ENCODE measurements at regions not wholly inside any gene's neighbourhood (a gene's known extent, or its start where the extent isn't known, plus 50 kb on each side); places are given as distances from the start of the nearest gene placed in this dataset.

- Mint-ChIP-seq H3K4me1 (ENCODE audit: low read depth, unreplicated experiment) (peaks cover 6% of the 10 kb centered on the region), H3K36me3 (ENCODE audit: unreplicated experiment) (no peaks in the 10 kb centered on the region), H3K27ac (ENCODE audit: unreplicated experiment) (no peak overlapping the region), H3K4me3 (ENCODE audit: unreplicated experiment) (no peak overlapping the region), H3K9me3 (ENCODE audit: unreplicated experiment) (no peaks in the 10 kb centered on the region), H3K27me3 (ENCODE audit: unreplicated experiment) (peaks cover 2% of the 10 kb centered on the region)
- no peak for TF ChIP-seq CTCF (IDR thresholded peaks at IDR 0.05; ENCODE audit: partially characterized antibody, unreplicated experiment)
- no peak for DNase-seq
Observed at GRCh38 chr17:62876673-62877405, 68.7 kb upstream of the MARCHF10 start.

GRCh38 chr17:62876063-62876462 is 67.9 kb upstream of the MARCHF10 start:
- TF ChIP-seq CTCF (IDR thresholded peaks at IDR 0.05; ENCODE audit: partially characterized antibody, unreplicated experiment) = no peak
- no peaks in the 10 kb centered on the region for H3K36me3 Mint-ChIP-seq (ENCODE audit: unreplicated experiment)
- no peaks in the 10 kb centered on the region for H3K9me3 Mint-ChIP-seq (ENCODE audit: unreplicated experiment)
- DNase-seq = no peak
- peaks cover 2% of the 10 kb centered on the region for H3K27me3 Mint-ChIP-seq (ENCODE audit: unreplicated experiment)
- H3K27ac Mint-ChIP-seq (ENCODE audit: unreplicated experiment) = no peak overlapping the region
- H3K4me1 Mint-ChIP-seq (ENCODE audit: low read depth, unreplicated experiment) = peaks cover 9% of the 10 kb centered on the region
- no peak overlapping the region for H3K4me3 Mint-ChIP-seq (ENCODE audit: unreplicated experiment)

- H3K27me3 Mint-ChIP-seq (ENCODE audit: unreplicated experiment) = peaks cover 5% of the 10 kb centered on the region
- peaks cover 15% of the 10 kb centered on the region for H3K4me1 Mint-ChIP-seq (ENCODE audit: low read depth, unreplicated experiment)
- no peaks in the 10 kb centered on the region for H3K36me3 Mint-ChIP-seq (ENCODE audit: unreplicated experiment)
- H3K27ac Mint-ChIP-seq (ENCODE audit: unreplicated experiment) = no peak overlapping the region
- no peak overlapping the region for H3K4me3 Mint-ChIP-seq (ENCODE audit: unreplicated experiment)
- H3K9me3 Mint-ChIP-seq (ENCODE audit: unreplicated experiment) = peaks cover 3% of the 10 kb centered on the region
- no peak for TF ChIP-seq CTCF (IDR thresholded peaks at IDR 0.05; ENCODE audit: partially characterized antibody, unreplicated experiment)
- DNase-seq = no peak
Observed at GRCh38 chr17:62875296-62875695, 67.2 kb upstream of the MARCHF10 start.

- peaks cover 5% of the 10 kb centered on the region for H3K9me3 Mint-ChIP-seq (ENCODE audit: unreplicated experiment)
- H3K36me3 Mint-ChIP-seq (ENCODE audit: unreplicated experiment) = no peaks in the 10 kb centered on the region
- DNase-seq = no peak
- peaks cover 5% of the 10 kb centered on the region for H3K27me3 Mint-ChIP-seq (ENCODE audit: unreplicated experiment)
- H3K4me1 Mint-ChIP-seq (ENCODE audit: low read depth, unreplicated experiment) = peaks cover 35% of the 10 kb centered on the region
- no peak for TF ChIP-seq CTCF (IDR thresholded peaks at IDR 0.05; ENCODE audit: partially characterized antibody, unreplicated experiment)
- no peak overlapping the region for H3K27ac Mint-ChIP-seq (ENCODE audit: unreplicated experiment)
- no peak overlapping the region for H3K4me3 Mint-ChIP-seq (ENCODE audit: unreplicated experiment)
Observed at GRCh38 chr17:62871291-62871690, 63.2 kb upstream of the MARCHF10 start.

GRCh38 chr17:62870552-62870971 is 62.4 kb upstream of the MARCHF10 start:
- Mint-ChIP-seq H3K9me3 (ENCODE audit: unreplicated experiment) (peaks cover 5% of the 10 kb centered on the region), H3K27ac (ENCODE audit: unreplicated experiment) (peak overlapping the region; percentile 97), H3K4me1 (ENCODE audit: low read depth, unreplicated experiment) (peaks cover 35% of the 10 kb centered on the region), H3K36me3 (ENCODE audit: unreplicated experiment) (no peaks in the 10 kb centered on the region), H3K27me3 (ENCODE audit: unreplicated experiment) (peaks cover 5% of the 10 kb centered on the region), H3K4me3 (ENCODE audit: unreplicated experiment) (peak overlapping the region; percentile 87)
- DNase-seq = peak; percentile 31
- no peak for TF ChIP-seq CTCF (IDR thresholded peaks at IDR 0.05; ENCODE audit: partially characterized antibody, unreplicated experiment)

Data from glutamatergic neuron (in vitro differentiated cells).